Fibroblast of skin of left quadriceps (primary cell): ENCODE measurements at regions not wholly inside any gene's neighbourhood (a gene's known extent, or its start where the extent isn't known, plus 50 kb on each side); places are given as distances from the start of the nearest gene placed in this dataset.
"Not testable (repeated sequence)": the region's sequence is repeated elsewhere in the genome, so short reads cannot be mapped to it uniquely, and the experiment has no call there.

Source experiments
- DNase-seq, 2 experiments: peaks; one replicate each; pipeline ENCODE4 v3.0.0-alpha.2; 2013; ENCODE audit warnings: low read depth in 2 of 2

- DNase-seq: no peak
These were observed 104.9 kb downstream of the CHIC2 start for GRCh38 chr4:53959343-53960120.

- DNase-seq: no peak
These were observed 108.0 kb downstream of the CHIC2 start for GRCh38 chr4:53956454-53956853.

DNA sequence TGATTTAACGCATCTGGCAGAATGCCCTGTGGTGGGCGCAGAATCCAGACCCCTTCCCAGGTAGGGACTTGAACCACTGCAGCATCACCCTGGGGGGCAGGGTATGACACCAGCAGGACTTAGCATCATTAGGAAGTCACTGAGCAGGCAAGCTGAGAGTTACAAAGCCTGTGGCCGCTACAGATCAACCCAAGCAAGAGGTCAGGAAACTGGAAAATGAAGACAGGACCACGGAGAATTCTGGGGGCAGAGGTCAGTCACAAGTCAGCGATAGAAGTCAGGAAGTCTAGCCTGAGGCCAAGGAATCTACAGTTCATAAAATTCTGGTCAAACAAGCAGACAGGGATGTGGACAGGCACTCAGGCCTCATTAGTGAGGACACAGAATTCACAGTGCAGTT lies 108.4 kb downstream of the CHIC2 start:
- DNase-seq: no peak

- DNase-seq: no peak
These were observed 113.0 kb downstream of the CHIC2 start for GRCh38 chr4:53951414-53951813.

DNA sequence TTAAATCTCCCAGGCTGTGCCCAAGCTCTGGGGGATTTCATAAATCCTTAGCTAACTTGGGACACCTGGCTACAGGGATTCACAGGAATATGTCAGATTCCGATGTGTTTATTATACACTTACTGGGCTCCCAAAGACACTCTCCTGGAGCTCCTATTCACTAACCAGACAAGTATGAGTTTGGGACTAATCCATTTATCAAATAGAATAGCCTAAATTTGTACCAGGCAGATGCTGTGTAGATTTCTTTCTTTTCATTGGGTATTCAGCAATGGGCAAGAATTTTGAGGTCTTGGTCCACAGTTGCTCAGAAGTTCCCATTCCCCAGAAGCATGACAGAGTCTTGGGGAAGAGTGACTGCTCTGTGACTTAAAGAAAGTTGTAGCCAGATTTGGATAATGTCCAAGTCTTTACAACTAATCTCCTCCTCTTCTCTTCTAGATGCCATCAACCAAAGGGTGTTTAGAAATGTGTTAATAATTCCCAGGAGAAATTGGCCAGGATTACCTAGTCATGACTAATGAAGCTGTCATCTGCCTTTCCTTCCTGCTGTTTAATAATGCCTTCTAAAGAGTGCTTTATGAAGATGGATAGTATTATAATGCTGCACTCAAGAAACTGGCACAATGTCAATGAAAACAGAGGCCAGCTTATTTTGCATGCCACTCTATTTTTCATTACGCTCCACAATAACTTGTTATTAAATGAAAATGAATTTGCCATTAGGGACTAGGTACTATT lies 120.9 kb downstream of the CHIC2 start:
- DNase-seq: peak; percentile 84 to 85

- DNase-seq: no peak
These were observed 121.7 kb downstream of the CHIC2 start for GRCh38 chr4:53942712-53943111.

DNA sequence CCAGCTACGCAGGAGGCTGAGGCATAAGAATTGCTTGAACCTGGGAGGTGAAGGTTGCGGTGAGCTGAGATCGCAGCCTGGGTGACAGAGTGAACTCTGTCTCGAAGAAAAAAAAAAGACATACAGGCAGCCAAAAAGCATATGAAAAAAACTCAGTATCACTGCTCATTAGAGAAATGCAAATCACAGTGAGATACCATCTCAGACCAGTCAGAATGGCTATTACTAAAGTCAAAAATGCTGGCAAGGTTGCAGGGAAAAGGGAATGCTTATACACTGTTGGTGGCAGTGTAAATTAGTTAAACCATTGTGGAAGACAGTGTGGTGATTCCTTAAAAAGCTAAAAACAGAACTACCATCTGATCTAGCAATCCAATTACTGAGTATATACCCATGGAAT lies 123.1 kb downstream of the CHIC2 start:
- DNase-seq: no peak

DNA sequence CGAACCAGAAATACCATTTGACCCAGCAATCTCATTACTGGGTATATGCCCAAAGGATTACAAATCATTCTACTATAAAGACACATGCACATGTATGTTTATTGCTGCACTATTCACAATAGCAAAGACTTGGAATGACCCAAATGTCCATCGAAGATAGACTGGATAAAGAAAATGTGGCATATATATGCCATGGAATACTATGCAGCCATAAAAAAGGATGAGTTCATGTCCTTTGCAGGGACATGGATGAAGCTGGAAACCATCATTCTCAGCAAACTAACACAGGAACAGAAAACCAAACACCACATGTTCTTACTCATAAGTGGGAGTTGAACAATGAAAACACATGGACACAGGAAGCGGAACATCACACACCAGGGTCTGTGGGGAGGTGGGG lies 124.5 kb downstream of the CHIC2 start:
- DNase-seq: not testable (repeated sequence)

GRCh38 chr4:53937918-53938317 lies 126.5 kb downstream of the CHIC2 start:
- no peak for DNase-seq

DNA sequence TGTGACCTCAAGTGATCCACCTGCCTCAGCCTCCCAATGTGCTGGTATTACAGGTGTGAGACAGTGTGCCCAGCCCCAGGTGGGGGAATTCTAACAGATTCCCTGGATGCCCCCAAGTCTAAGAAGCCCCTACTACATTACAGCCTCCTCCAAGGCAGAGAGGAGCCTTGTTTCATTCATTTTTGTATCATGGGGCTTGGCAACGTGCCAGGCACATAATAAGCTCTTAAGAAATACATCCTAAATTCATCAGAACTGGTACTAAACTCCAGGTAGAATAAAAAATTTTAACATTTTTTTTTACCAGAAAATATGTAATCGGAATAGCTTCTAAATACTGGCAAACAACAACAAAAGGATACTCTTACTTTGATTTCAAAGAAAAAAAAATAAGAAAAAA lies 127.1 kb downstream of the CHIC2 start:
- no peak for DNase-seq

- DNase-seq: peak; percentile 66 to 67
These were observed 128.6 kb downstream of the CHIC2 start for GRCh38 chr4:53935780-53936179.

DNA sequence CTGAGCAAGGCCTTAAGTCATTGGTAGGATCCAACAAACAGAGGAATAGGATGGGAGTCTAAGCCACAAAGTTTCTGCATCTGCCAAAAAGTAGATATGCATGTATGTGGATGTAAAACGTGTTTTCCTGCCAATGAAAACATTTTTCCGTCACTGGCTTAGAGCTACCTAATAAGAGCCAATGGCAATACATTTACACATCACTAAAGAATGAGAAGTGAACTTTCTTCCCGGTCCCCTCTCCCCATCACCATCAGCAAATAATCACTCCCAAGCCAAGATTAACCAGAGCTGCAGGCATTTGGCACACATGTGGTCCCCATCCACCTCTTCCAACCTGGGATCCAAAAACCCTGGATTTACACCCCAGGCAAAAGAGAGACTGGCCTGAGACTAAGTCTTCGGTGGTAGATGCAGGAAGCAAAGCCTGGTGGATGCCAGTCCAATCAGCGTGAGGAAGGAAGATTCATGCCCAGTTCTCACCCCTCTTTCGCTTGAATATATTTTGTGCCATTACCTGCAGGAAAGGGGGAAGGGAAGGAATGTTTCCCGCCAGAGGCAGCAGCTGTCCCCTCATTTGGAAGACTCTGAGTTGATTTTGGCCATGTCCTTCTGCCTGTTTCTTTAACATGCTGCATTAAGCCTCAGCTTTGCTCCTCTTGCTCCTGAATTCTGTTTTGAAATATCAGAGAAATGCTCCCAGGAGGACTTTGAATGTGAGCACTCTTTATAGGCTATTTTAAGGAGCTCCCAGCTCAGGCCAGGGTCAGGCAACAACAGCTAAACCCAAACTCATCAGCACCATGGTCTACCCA lies 131.4 kb downstream of the CHIC2 start:
- DNase-seq: peak; percentile 97

DNA sequence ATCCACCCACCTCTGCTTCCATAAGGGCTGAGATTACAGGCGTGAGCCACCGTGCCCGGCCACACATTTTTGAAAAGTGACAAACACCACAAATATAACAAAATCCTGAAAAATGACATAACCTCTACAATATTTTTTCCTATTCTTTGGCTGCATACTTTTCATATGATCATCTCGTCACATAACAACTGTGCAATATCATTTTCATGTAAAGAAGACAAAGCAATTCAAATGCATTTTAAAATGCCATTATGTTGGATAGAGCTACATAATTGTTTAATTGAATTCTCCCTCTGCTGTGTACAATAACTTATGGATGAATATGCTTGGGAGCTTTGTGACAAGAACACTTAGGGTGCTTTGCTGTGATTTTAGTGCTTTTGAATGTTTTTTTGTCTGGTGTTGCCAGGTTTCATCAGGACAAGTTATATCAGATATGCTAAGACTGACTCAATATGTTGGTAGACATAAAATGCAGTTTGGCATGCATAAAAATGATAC lies 132.9 kb downstream of the CHIC2 start:
- DNase-seq: no peak

- peak; percentile 85 for DNase-seq
These were observed 134.2 kb downstream of the CHIC2 start for GRCh38 chr4:53929955-53930798.

GRCh38 chr4:53929311-53929710 lies 135.1 kb downstream of the CHIC2 start:
- no peak for DNase-seq

DNA sequence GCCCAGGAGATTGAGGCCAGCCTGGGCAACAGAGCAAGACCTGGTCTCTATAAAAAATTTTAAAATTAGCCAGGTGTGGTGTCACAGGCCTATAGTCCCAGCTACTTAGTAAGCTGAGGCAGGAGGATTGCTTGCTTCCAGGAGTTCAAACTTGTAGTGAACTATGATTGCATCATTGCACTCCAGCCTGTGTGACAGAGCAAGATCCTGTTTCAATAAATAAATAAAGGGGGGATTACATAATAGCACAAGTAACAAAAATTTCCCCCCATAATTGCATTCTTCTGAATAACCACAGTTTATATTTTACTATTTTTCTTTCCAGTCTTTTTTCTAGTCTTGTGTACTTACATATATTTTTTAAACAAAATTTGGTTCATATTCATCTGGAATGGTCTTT lies 135.6 kb downstream of the CHIC2 start:
- DNase-seq: no peak

GRCh38 chr4:53925050-53925605 lies 139.3 kb downstream of the CHIC2 start:
- DNase-seq: no peak

- no peak for DNase-seq
These were observed 139.9 kb downstream of the CHIC2 start for GRCh38 chr4:53924333-53925049.

DNA sequence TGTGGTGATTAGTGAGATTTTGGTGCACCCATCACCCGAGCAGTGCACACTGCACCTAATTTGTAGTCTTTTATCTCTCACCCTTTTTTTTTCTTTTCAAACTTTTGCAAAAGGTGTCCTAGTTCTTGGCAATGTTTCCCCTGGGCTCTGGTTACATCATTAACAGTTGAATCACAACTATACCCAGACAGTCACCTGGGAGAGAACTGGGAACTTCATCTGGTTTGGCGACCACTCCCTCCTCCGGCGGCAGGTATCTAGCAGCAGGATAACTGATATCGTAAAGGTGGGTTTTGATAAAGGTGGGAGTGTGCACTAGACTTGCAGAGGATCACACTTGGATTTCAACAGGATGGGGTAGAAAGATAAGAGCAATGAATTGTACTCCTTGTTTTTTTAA lies 140.5 kb downstream of the CHIC2 start:
- no peak for DNase-seq

DNA sequence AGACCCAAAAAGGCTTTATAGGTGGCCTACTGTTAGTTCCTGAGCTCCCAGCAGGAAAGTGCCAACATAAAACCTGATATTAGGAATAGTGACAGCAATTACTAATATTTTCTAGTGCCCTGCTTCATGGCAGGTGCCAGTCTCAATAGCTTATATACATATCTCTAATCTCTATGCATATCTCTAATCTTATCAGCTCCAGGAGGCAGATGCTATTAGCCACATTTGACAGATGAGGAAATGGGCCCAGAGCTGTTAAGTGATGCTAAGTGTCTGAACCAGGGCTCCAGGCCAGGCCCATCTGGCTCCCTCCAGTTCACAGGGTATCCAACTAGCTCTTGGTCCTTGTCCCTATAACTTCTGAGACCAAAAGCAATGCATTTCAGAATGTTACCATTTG lies 142.5 kb downstream of the CHIC2 start:
- no peak for DNase-seq
